ENCODE measurements at regions not wholly inside any gene's neighbourhood (a gene's known extent, or its start where the extent isn't known, plus 50 kb on each side); places are given as distances from the start of the nearest gene placed in this dataset.

- Histone ChIP-seq H3K27ac (peak overlapping the region in 10 of 12 donors; percentile 84 to 93 (median 88)), H3K27me3 (no peaks in the 10 kb centered on the region), H3K4me3 (peak overlapping the region in 2 of 12 donors; percentile 76 to 81), H3K36me3 (no peaks in the 10 kb centered on the region), H3K9me3 (no peaks in the 10 kb centered on the region), H3K4me1 (peaks cover 0 to 64% (median 47%) of the 10 kb centered on the region in 12 donors)
- TF ChIP-seq CTCF (IDR thresholded peaks at IDR 0.05) (no peak), POLR2A (IDR thresholded peaks at IDR 0.05) (no peak)
- ATAC-seq, result no peak
- DNase-seq, result no peak
- WGBS, 4 donors, result 86 to 100% (median 98%) methylated on average over 1 of the region's 1 CpG
- intact Hi-C loops (cut with DNase I), result loop anchor here in 9 of 10 donors (5.0 to 10.0 kb wide), 12 partner anchors 34 to 477 kb away; partner anchors contain the start of genes AKIP1 (in 2 of the 9), RPL27A (in 2 of the 9), TRIM66 (in 2 of the 9) and TMEM9B (in 1 of the 9)
Measured at GRCh38 chr11:8811571-8811970, 99.4 kb upstream of the AKIP1 start.

- intact Hi-C loops (cut with DNase I), result loop anchor here (2.0 to 10.0 kb wide), 14 partner anchors 35 to 478 kb away; partner anchors contain the start of genes RPL27A (in 3 of the 10), TRIM66 (in 3 of the 10), AKIP1 (in 2 of the 10) and TMEM9B (in 1 of the 10)
- Histone ChIP-seq H3K9me3 (no peaks in the 10 kb centered on the region), H3K4me1 (peaks cover 0 to 55% (median 38%) of the 10 kb centered on the region in 12 donors), H3K27ac (peak overlapping the region in 3 of 12 donors; percentile 9 to 89 (median 15)), H3K4me3 (no peak overlapping the region), H3K27me3 (no peaks in the 10 kb centered on the region), H3K36me3 (no peaks in the 10 kb centered on the region)
- DNase-seq (peak in 1 of 5 donors; percentile 53), ATAC-seq (no peak)
- TF ChIP-seq POLR2A (IDR thresholded peaks at IDR 0.05) (no peak), CTCF (IDR thresholded peaks at IDR 0.05) (no peak)
- 46 to 83% (median 64%) methylated on average over 3 of the region's 3 CpGs for WGBS, 4 donors
Measured at GRCh38 chr11:8812438-8812837, 98.6 kb upstream of the AKIP1 start.

- intact Hi-C loops (cut with DNase I), result loop anchor here (2.0 to 10.0 kb wide), 14 partner anchors 36 to 479 kb away; partner anchors contain the start of genes RPL27A (in 3 of the 10), TRIM66 (in 3 of the 10), AKIP1 (in 2 of the 10) and TMEM9B (in 1 of the 10)
- H3K9me3 ChIP-seq, result no peaks in the 10 kb centered on the region
- H3K36me3 ChIP-seq, result no peaks in the 10 kb centered on the region
- H3K27me3 ChIP-seq, result no peaks in the 10 kb centered on the region
- ATAC-seq, result peak in 3 of 4 donors; percentile 41 to 64 (median 55)
- TF ChIP-seq POLR2A (IDR thresholded peaks at IDR 0.05) (no peak), CTCF (IDR thresholded peaks at IDR 0.05) (peak; percentile 83 to 93 (median 85))
- peak overlapping the region in 8 of 12 donors; percentile 4 to 89 (median 37) for H3K27ac ChIP-seq
- WGBS, 4 donors, result 15 to 29% (median 18%) methylated on average over 1 of the region's 1 CpG
- peak; percentile 69 to 84 (median 74) for DNase-seq
- H3K4me3 ChIP-seq, result no peak overlapping the region
- H3K4me1 ChIP-seq, result peaks cover 0 to 48% (median 26%) of the 10 kb centered on the region in 12 donors
Measured at GRCh38 chr11:8813658-8814057, 97.3 kb upstream of the AKIP1 start.

- no peak for ATAC-seq
- no peak for TF ChIP-seq POLR2A (IDR thresholded peaks at IDR 0.05)
- no peak for TF ChIP-seq CTCF (IDR thresholded peaks at IDR 0.05)
- Histone ChIP-seq H3K27ac (peak overlapping the region in 5 of 12 donors; percentile 4 to 89 (median 39)), H3K4me1 (peaks cover 0 to 40% (median 19%) of the 10 kb centered on the region in 12 donors), H3K27me3 (no peaks in the 10 kb centered on the region), H3K4me3 (no peak overlapping the region), H3K9me3 (no peaks in the 10 kb centered on the region), H3K36me3 (peaks cover 0 to 3% (median 0%) of the 10 kb centered on the region in 9 donors)
- 54 to 68% (median 62%) methylated on average over 4 of the region's 4 CpGs for WGBS, 4 donors
- intact Hi-C loops (cut with DNase I), result loop anchor here in 9 of 10 donors (5.0 to 10.0 kb wide), 12 partner anchors 37 to 480 kb away; partner anchors contain the start of genes AKIP1 (in 2 of the 9), RPL27A (in 2 of the 9), TRIM66 (in 2 of the 9) and TMEM9B (in 1 of the 9)
- DNase-seq, result no peak
Measured at GRCh38 chr11:8814209-8814922, 96.6 kb upstream of the AKIP1 start.

Data from heart left ventricle (tissue), 16 donors.